ENCODE measurements at regions not wholly inside any gene's neighbourhood (a gene's known extent, or its start where the extent isn't known, plus 50 kb on each side); places are given as distances from the start of the nearest gene placed in this dataset.

- DNase-seq (ENCODE audit: low read depth in 3 of 3, low spot score in 2 of 3): no peak
Measured at GRCh38 chr12:93042283-93042682, 113.2 kb upstream of the EEA1 start.

- DNase-seq (ENCODE audit: low read depth in 3 of 3, low spot score in 2 of 3): no peak
Measured at GRCh38 chr12:93042684-93043083, 113.6 kb upstream of the EEA1 start.

GRCh38 chr12:93043192-93043876 lies 114.2 kb upstream of the EEA1 start:
- DNase-seq (ENCODE audit: low read depth in 3 of 3, low spot score in 2 of 3): no peak

GRCh38 chr12:93043877-93044209 lies 114.7 kb upstream of the EEA1 start:
- DNase-seq (ENCODE audit: low read depth in 3 of 3, low spot score in 2 of 3): no peak

- DNase-seq (ENCODE audit: low read depth in 3 of 3, low spot score in 2 of 3): no peak
Measured at GRCh38 chr12:93047118-93047517, 118.0 kb upstream of the EEA1 start.

GRCh38 chr12:93048656-93049055 lies 119.6 kb upstream of the EEA1 start:
- DNase-seq (ENCODE audit: low read depth in 3 of 3, low spot score in 2 of 3): no peak

- DNase-seq (ENCODE audit: low read depth in 3 of 3, low spot score in 2 of 3): no peak
Measured at GRCh38 chr12:93050026-93050747, 121.1 kb upstream of the EEA1 start.

GRCh38 chr12:93050748-93051081 lies 121.6 kb upstream of the EEA1 start:
- DNase-seq (ENCODE audit: low read depth in 3 of 3, low spot score in 2 of 3): no peak

- no peak for DNase-seq (ENCODE audit: low read depth in 3 of 3, low spot score in 2 of 3)
Measured at GRCh38 chr12:93054021-93054420, 124.9 kb upstream of the EEA1 start.

GRCh38 chr12:93055221-93055620 lies 126.1 kb upstream of the EEA1 start:
- no peak for DNase-seq (ENCODE audit: low read depth in 3 of 3, low spot score in 2 of 3)

- DNase-seq (ENCODE audit: low read depth in 3 of 3, low spot score in 2 of 3): no peak
Measured at GRCh38 chr12:93056971-93057535, 128.0 kb upstream of the EEA1 start.

GRCh38 chr12:93058280-93058679 lies 129.2 kb upstream of the EEA1 start:
- DNase-seq (ENCODE audit: low read depth in 3 of 3, low spot score in 2 of 3): no peak

- no peak for DNase-seq (ENCODE audit: low read depth in 3 of 3, low spot score in 2 of 3)
Measured at GRCh38 chr12:93059288-93059687, 130.2 kb upstream of the EEA1 start.

GRCh38 chr12:93059925-93060665 lies 131.0 kb upstream of the EEA1 start:
- no peak for DNase-seq (ENCODE audit: low read depth in 3 of 3, low spot score in 2 of 3)

- peak; percentile 23 to 51 (median 41) for DNase-seq (ENCODE audit: low read depth in 3 of 3, low spot score in 2 of 3)
Measured at GRCh38 chr12:93060666-93061472, 131.8 kb upstream of the EEA1 start.

- no peak for DNase-seq (ENCODE audit: low read depth in 3 of 3, low spot score in 2 of 3)
Measured at GRCh38 chr12:93061473-93062419, 132.7 kb upstream of the EEA1 start.

- no peak for DNase-seq (ENCODE audit: low read depth in 3 of 3, low spot score in 2 of 3)
Measured at GRCh38 chr12:93065896-93066295, 136.8 kb upstream of the EEA1 start.

- DNase-seq (ENCODE audit: low read depth in 3 of 3, low spot score in 2 of 3): no peak
Measured at GRCh38 chr12:93072340-93072739, 143.2 kb upstream of the EEA1 start.

- no peak for DNase-seq (ENCODE audit: low read depth in 3 of 3, low spot score in 2 of 3)
Measured at GRCh38 chr12:93073324-93073723, 144.2 kb upstream of the EEA1 start.

GRCh38 chr12:93078059-93078458 lies 149.0 kb upstream of the EEA1 start:
- DNase-seq (ENCODE audit: low read depth in 3 of 3, low spot score in 2 of 3): no peak

Measured in right renal cortex interstitium (tissue), 3 donors.